ENCODE measurements at regions not wholly inside any gene's neighbourhood (a gene's known extent, or its start where the extent isn't known, plus 50 kb on each side); places are given as distances from the start of the nearest gene placed in this dataset.

DNA sequence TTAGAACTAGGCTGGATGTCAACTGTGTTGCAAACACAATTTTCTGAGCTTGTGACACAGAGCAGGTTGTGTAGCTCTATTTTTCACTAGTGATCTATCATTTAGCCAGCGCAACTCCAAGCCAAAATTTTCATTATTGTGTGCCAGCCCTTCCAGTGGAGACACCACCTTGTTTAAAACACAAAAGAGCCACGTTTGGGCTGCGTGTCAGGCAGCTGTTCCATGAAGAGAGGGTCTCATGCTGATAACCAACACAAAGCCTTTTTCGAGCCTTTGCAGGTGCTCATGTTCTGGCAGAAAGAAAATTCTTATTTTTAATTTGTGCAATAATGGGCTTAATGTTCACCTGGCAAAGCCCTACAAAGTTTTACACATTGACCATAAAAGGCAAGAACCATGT, 237.6 kb upstream of the RGMB start (continued):
- TF ChIP-seq, protein P1, sequence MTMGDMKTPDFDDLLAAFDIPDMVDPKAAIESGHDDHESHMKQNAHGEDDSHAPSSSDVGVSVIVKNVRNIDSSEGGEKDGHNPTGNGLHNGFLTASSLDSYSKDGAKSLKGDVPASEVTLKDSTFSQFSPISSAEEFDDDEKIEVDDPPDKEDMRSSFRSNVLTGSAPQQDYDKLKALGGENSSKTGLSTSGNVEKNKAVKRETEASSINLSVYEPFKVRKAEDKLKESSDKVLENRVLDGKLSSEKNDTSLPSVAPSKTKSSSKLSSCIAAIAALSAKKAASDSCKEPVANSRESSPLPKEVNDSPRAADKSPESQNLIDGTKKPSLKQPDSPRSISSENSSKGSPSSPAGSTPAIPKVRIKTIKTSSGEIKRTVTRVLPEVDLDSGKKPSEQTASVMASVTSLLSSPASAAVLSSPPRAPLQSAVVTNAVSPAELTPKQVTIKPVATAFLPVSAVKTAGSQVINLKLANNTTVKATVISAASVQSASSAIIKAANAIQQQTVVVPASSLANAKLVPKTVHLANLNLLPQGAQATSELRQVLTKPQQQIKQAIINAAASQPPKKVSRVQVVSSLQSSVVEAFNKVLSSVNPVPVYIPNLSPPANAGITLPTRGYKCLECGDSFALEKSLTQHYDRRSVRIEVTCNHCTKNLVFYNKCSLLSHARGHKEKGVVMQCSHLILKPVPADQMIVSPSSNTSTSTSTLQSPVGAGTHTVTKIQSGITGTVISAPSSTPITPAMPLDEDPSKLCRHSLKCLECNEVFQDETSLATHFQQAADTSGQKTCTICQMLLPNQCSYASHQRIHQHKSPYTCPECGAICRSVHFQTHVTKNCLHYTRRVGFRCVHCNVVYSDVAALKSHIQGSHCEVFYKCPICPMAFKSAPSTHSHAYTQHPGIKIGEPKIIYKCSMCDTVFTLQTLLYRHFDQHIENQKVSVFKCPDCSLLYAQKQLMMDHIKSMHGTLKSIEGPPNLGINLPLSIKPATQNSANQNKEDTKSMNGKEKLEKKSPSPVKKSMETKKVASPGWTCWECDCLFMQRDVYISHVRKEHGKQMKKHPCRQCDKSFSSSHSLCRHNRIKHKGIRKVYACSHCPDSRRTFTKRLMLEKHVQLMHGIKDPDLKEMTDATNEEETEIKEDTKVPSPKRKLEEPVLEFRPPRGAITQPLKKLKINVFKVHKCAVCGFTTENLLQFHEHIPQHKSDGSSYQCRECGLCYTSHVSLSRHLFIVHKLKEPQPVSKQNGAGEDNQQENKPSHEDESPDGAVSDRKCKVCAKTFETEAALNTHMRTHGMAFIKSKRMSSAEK (CRISPR knock-in tag; IDR thresholded peaks at IDR 0.05; ENCODE audit: borderline replicate concordance) = no peak
- no peak for TF ChIP-seq OVOL2 (CRISPR knock-in tag; IDR thresholded peaks at IDR 0.05; ENCODE audit: borderline replicate concordance)
- TF ChIP-seq, protein P2, sequence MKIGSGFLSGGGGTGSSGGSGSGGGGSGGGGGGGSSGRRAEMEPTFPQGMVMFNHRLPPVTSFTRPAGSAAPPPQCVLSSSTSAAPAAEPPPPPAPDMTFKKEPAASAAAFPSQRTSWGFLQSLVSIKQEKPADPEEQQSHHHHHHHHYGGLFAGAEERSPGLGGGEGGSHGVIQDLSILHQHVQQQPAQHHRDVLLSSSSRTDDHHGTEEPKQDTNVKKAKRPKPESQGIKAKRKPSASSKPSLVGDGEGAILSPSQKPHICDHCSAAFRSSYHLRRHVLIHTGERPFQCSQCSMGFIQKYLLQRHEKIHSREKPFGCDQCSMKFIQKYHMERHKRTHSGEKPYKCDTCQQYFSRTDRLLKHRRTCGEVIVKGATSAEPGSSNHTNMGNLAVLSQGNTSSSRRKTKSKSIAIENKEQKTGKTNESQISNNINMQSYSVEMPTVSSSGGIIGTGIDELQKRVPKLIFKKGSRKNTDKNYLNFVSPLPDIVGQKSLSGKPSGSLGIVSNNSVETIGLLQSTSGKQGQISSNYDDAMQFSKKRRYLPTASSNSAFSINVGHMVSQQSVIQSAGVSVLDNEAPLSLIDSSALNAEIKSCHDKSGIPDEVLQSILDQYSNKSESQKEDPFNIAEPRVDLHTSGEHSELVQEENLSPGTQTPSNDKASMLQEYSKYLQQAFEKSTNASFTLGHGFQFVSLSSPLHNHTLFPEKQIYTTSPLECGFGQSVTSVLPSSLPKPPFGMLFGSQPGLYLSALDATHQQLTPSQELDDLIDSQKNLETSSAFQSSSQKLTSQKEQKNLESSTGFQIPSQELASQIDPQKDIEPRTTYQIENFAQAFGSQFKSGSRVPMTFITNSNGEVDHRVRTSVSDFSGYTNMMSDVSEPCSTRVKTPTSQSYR (CRISPR knock-in tag; IDR thresholded peaks at IDR 0.05) = no peak
- TF ChIP-seq, protein P3, sequence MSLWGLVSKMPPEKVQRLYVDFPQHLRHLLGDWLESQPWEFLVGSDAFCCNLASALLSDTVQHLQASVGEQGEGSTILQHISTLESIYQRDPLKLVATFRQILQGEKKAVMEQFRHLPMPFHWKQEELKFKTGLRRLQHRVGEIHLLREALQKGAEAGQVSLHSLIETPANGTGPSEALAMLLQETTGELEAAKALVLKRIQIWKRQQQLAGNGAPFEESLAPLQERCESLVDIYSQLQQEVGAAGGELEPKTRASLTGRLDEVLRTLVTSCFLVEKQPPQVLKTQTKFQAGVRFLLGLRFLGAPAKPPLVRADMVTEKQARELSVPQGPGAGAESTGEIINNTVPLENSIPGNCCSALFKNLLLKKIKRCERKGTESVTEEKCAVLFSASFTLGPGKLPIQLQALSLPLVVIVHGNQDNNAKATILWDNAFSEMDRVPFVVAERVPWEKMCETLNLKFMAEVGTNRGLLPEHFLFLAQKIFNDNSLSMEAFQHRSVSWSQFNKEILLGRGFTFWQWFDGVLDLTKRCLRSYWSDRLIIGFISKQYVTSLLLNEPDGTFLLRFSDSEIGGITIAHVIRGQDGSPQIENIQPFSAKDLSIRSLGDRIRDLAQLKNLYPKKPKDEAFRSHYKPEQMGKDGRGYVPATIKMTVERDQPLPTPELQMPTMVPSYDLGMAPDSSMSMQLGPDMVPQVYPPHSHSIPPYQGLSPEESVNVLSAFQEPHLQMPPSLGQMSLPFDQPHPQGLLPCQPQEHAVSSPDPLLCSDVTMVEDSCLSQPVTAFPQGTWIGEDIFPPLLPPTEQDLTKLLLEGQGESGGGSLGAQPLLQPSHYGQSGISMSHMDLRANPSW (CRISPR knock-in tag; conservative IDR thresholded peaks at IDR 0.05; ENCODE audit: low read depth) = no peak
- TF ChIP-seq, protein P4, sequence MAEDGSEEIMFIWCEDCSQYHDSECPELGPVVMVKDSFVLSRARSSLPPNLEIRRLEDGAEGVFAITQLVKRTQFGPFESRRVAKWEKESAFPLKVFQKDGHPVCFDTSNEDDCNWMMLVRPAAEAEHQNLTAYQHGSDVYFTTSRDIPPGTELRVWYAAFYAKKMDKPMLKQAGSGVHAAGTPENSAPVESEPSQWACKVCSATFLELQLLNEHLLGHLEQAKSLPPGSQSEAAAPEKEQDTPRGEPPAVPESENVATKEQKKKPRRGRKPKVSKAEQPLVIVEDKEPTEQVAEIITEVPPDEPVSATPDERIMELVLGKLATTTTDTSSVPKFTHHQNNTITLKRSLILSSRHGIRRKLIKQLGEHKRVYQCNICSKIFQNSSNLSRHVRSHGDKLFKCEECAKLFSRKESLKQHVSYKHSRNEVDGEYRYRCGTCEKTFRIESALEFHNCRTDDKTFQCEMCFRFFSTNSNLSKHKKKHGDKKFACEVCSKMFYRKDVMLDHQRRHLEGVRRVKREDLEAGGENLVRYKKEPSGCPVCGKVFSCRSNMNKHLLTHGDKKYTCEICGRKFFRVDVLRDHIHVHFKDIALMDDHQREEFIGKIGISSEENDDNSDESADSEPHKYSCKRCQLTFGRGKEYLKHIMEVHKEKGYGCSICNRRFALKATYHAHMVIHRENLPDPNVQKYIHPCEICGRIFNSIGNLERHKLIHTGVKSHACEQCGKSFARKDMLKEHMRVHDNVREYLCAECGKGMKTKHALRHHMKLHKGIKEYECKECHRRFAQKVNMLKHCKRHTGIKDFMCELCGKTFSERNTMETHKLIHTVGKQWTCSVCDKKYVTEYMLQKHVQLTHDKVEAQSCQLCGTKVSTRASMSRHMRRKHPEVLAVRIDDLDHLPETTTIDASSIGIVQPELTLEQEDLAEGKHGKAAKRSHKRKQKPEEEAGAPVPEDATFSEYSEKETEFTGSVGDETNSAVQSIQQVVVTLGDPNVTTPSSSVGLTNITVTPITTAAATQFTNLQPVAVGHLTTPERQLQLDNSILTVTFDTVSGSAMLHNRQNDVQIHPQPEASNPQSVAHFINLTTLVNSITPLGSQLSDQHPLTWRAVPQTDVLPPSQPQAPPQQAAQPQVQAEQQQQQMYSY (CRISPR knock-in tag; IDR thresholded peaks at IDR 0.05) = no peak
- TF ChIP-seq, protein P5, sequence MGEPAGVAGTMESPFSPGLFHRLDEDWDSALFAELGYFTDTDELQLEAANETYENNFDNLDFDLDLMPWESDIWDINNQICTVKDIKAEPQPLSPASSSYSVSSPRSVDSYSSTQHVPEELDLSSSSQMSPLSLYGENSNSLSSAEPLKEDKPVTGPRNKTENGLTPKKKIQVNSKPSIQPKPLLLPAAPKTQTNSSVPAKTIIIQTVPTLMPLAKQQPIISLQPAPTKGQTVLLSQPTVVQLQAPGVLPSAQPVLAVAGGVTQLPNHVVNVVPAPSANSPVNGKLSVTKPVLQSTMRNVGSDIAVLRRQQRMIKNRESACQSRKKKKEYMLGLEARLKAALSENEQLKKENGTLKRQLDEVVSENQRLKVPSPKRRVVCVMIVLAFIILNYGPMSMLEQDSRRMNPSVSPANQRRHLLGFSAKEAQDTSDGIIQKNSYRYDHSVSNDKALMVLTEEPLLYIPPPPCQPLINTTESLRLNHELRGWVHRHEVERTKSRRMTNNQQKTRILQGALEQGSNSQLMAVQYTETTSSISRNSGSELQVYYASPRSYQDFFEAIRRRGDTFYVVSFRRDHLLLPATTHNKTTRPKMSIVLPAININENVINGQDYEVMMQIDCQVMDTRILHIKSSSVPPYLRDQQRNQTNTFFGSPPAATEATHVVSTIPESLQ (CRISPR knock-in tag; IDR thresholded peaks at IDR 0.05) = no peak
- TF ChIP-seq, protein P6, sequence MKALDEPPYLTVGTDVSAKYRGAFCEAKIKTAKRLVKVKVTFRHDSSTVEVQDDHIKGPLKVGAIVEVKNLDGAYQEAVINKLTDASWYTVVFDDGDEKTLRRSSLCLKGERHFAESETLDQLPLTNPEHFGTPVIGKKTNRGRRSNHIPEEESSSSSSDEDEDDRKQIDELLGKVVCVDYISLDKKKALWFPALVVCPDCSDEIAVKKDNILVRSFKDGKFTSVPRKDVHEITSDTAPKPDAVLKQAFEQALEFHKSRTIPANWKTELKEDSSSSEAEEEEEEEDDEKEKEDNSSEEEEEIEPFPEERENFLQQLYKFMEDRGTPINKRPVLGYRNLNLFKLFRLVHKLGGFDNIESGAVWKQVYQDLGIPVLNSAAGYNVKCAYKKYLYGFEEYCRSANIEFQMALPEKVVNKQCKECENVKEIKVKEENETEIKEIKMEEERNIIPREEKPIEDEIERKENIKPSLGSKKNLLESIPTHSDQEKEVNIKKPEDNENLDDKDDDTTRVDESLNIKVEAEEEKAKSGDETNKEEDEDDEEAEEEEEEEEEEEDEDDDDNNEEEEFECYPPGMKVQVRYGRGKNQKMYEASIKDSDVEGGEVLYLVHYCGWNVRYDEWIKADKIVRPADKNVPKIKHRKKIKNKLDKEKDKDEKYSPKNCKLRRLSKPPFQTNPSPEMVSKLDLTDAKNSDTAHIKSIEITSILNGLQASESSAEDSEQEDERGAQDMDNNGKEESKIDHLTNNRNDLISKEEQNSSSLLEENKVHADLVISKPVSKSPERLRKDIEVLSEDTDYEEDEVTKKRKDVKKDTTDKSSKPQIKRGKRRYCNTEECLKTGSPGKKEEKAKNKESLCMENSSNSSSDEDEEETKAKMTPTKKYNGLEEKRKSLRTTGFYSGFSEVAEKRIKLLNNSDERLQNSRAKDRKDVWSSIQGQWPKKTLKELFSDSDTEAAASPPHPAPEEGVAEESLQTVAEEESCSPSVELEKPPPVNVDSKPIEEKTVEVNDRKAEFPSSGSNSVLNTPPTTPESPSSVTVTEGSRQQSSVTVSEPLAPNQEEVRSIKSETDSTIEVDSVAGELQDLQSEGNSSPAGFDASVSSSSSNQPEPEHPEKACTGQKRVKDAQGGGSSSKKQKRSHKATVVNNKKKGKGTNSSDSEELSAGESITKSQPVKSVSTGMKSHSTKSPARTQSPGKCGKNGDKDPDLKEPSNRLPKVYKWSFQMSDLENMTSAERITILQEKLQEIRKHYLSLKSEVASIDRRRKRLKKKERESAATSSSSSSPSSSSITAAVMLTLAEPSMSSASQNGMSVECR (CRISPR knock-in tag; IDR thresholded peaks at IDR 0.05; ENCODE audit: borderline replicate concordance) = no peak
- no peak for TF ChIP-seq ELF4 (CRISPR knock-in tag; IDR thresholded peaks at IDR 0.05; ENCODE audit: low read depth)

Data from WTC11 (cell line).